T-helper 2 cell treated with Interferon-gamma antibody and Interleukin-4, amounts not matched to agents 100 ng/mL and 5 ng/mL, for 36 hours (primary cell): ENCODE measurements at regions not wholly inside any gene's neighbourhood (a gene's known extent, or its start where the extent isn't known, plus 50 kb on each side); places are given as distances from the start of the nearest gene placed in this dataset.

Source experiments
- intact Hi-C: fragments of 100-400 bp; cut with micrococcal nuclease; formaldehyde crosslinking; loops from one replicate; pipeline ENCODE4 v1.15.1; 2023

DNA sequence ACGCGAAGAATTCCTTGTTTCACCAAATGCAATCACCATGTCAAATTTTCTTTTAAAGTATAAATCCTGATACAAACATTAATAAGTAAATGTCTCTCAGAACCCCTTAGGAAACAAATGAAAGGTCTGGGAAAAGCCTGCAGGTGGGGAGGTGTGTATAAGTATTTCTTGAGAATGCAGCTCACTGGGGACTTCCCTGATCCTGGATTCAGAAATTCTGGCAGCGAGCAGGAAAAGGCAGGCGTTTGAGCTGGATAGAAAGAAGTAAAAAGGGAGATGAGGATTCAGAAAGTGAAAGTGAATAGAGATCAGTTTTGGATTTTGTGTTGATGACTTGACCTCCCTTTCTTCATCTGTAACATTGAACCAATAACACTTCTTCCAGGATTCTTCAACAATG is 68.3 kb upstream of the CTSC start:
- intact Hi-C loops = no loop called here

DNA sequence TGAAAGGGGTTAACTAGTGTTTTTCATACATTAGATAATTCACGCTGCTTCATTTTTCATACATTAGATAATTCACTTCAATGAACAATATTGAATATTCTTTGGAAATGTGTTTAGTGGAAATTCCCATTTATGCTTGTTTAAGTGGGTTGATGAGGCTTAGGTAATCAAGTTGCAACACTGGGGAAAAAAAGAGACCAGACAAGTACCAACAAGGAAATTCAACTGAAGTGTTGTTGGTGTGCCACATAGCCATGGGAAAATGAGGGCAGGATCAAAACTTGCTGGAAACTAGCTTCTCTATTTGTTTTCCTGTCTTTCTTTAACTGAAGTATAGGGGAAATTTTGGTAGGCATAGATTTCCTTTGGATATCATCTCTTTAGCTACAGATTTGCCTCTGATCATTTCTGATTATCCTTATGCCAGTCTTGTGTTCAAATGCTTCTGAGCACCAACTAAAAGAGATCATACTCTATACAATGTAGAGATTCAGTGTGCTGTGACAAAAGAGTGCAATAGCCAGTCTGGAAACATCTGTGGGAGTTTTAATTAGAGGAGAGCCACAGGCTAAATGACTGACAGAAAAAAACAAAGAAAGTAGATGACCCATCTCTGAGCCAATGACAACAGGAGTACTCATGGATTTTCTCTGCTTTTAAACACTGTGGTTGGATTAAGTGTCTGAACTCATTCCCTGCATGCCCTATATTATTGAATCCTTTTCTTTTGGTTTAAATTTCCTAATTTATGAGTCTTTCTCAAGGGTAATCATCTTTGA is 67.6 kb upstream of the CTSC start:
- intact Hi-C loops = no loop called here

DNA sequence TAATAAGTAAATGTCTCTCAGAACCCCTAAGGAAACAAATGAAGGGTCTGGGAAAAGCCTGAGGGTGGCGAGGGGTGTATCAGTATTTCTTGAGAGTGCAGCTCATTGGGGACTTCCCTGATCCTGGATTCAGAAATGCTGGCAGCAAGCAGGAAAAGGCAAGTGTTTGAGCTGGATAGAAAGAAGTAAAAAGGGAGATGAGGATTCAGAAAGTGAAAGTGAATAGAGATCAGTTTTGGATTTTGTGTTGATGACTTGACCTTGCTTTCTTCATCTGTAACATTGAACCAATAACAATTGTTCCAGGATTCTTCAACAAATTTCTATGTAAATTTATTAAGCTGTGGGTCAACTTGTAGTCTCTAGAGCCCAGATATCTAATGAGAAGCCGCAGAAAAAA is 66.9 kb upstream of the CTSC start:
- intact Hi-C loops = no loop called here

- intact Hi-C loops = no loop called here
These were observed 65.2 kb upstream of the CTSC start for GRCh38 chr11:88402784-88403183.

DNA sequence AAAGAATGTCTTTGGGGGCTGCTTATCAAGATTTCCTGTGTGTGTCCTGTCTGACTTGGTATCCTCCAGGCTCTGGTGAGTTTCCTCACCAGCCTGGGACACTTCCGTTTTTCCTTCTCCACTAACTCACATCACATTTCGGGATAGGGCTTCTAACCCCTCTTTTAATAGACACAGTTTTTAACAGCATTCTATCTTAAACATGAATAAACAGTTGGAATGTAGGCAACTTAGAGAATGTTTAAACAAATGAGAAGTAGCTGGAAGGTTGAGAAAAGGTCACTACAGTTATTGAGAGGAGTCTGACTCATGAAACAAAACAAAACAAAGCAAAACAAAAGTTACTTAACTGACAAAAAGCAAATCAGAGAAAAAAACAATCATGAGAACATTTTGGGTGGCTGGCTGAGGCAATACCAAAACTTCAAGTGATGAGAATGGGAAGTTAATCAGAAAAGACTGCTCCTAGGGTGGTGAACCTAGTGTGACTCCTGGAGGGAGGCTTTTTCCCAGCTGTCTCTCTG is 64.7 kb upstream of the CTSC start:
- intact Hi-C loops = no loop called here

- intact Hi-C loops = no loop called here
These were observed 61.4 kb upstream of the CTSC start for GRCh38 chr11:88398791-88399570.

DNA sequence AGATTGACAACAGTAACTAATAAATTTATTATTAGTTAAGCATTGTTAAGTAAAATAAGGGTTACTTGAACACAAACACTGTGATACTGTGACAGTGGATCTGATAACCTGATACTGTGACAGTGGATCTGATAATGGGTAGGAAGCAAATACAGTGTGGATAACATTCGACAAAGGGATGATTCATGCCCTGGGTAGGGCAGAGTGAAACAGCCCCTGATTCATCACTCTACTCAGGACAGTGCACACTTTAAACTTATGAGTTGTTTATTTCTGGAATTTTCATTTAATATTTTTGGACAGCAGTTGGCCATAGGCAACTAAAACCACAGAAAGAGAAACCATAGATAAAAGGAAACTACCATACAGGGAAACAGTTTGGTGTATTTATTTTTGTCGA is 60.8 kb upstream of the CTSC start:
- intact Hi-C loops = no loop called here

GRCh38 chr11:88390254-88390653 is 52.7 kb upstream of the CTSC start:
- intact Hi-C loops = no loop called here

DNA sequence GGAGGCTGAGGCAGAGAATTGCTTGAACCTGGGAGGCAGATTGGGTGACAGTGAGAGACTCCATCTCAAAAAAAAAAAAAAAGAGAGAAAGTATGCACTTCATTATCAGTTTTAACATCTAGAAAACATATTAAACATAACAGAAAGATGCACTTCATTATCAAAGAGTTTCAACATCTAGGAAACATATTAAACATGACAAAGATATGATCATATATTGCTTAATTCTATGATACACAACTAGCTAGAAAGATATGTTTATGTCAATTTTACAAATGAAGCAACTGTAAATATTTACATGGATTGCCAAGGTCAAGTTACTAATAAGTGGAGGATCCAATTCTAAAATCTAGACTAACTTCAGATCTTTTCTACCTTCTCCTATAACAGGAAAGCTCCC is 50.4 kb upstream of the CTSC start:
- intact Hi-C loops = no loop called here
